Myocyte (in vitro differentiated cells): ENCODE measurements at regions not wholly inside any gene's neighbourhood (a gene's known extent, or its start where the extent isn't known, plus 50 kb on each side); places are given as distances from the start of the nearest gene placed in this dataset.
A peak's percentile ranks its signal among the peaks of the same experiment; 100 is the strongest.
"Not testable (repeated sequence)": the region's sequence is repeated elsewhere in the genome, so short reads cannot be mapped to it uniquely, and the experiment has no call there.

ENCODE experiments used
- DNase-seq: peaks from one replicate; pipeline ENCODE4 v3.0.0-alpha.2; 2012; ENCODE audit warnings: low read depth

GRCh38 chr9:96067004-96067403 lies 191.5 kb downstream of the ERCC6L2 start:
- DNase-seq, result no peak

GRCh38 chr9:96065482-96066251 lies 190.2 kb downstream of the ERCC6L2 start:
- no peak for DNase-seq

- no peak for DNase-seq
Observed at GRCh38 chr9:96064826-96065481, 189.5 kb downstream of the ERCC6L2 start.

- DNase-seq, result no peak
Observed at GRCh38 chr9:96062854-96063253, 187.4 kb downstream of the ERCC6L2 start.

GRCh38 chr9:96062031-96062430 lies 186.5 kb downstream of the ERCC6L2 start:
- DNase-seq, result no peak

- peak; percentile 51 for DNase-seq
Observed at GRCh38 chr9:96061293-96061987, 185.9 kb downstream of the ERCC6L2 start.

- DNase-seq, result no peak
Observed at GRCh38 chr9:96058218-96058617, 182.7 kb downstream of the ERCC6L2 start.

GRCh38 chr9:96057155-96057554 lies 181.7 kb downstream of the ERCC6L2 start:
- DNase-seq, result no peak

- no peak for DNase-seq
Observed at GRCh38 chr9:96056226-96056625, 180.7 kb downstream of the ERCC6L2 start.

GRCh38 chr9:96054248-96054647 lies 178.8 kb downstream of the ERCC6L2 start:
- not testable (repeated sequence) for DNase-seq

- no peak for DNase-seq
Observed at GRCh38 chr9:96052686-96053085, 177.2 kb downstream of the ERCC6L2 start.

- DNase-seq, result no peak
Observed at GRCh38 chr9:96051423-96051822, 175.9 kb downstream of the ERCC6L2 start.

- no peak for DNase-seq
Observed at GRCh38 chr9:96050861-96051155, 175.3 kb downstream of the ERCC6L2 start.

GRCh38 chr9:96050048-96050860 lies 174.8 kb downstream of the ERCC6L2 start:
- DNase-seq, result no peak

GRCh38 chr9:96048956-96049831 lies 173.7 kb downstream of the ERCC6L2 start:
- DNase-seq, result no peak

GRCh38 chr9:96048104-96048955 lies 172.8 kb downstream of the ERCC6L2 start:
- DNase-seq, result no peak

- DNase-seq, result no peak
Observed at GRCh38 chr9:96047741-96048103, 172.2 kb downstream of the ERCC6L2 start.

- DNase-seq, result no peak
Observed at GRCh38 chr9:96047116-96047639, 171.7 kb downstream of the ERCC6L2 start.

GRCh38 chr9:96045811-96046210 lies 170.3 kb downstream of the ERCC6L2 start:
- DNase-seq, result no peak
